Astrocyte (in vitro differentiated cells and primary cell): ENCODE measurements at regions not wholly inside any gene's neighbourhood (a gene's known extent, or its start where the extent isn't known, plus 50 kb on each side); places are given as distances from the start of the nearest gene placed in this dataset.

Experiments
- CTCF ChIP-seq: IDR thresholded peaks from 2 replicates; pipeline ENCODE4 v1.5.1; 2011; ENCODE audit warnings: low read depth, mild to moderate bottlenecking, inconsistent platforms, low read length, moderate library complexity; ENCODE audit not compliant: insufficient read depth
- EZH2 ChIP-seq: IDR thresholded peaks from 2 replicates; pipeline ENCODE4 v1.6.1; 2012; ENCODE audit warnings: mild to moderate bottlenecking, low read length, inconsistent platforms; ENCODE audit not compliant: insufficient read depth

- TF ChIP-seq EZH2 (no peak), CTCF (no peak)
These were observed 271.3 kb downstream of the ZSWIM6 start for GRCh38 chr5:61603211-61603908.
